Neural progenitor cell (in vitro differentiated cells): ENCODE measurements at regions not wholly inside any gene's neighbourhood (a gene's known extent, or its start where the extent isn't known, plus 50 kb on each side); places are given as distances from the start of the nearest gene placed in this dataset.

Experiments used
- DNase-seq: peaks from one replicate; pipeline ENCODE4 v3.0.0-alpha.2; 2016; ENCODE audit warnings: low spot score
- H2AFZ ChIP-seq: fragments of 200-600 bp; sonication (generic); replicated peaks from 2 replicates; pipeline ENCODE4 v1.6.1; 2016; ENCODE audit warnings: antibody characterized with exemption
- H3F3A ChIP-seq: fragments of 200-600 bp; sonication (generic); 2 replicates; pipeline ENCODE4 v1.6.1; 2016; ENCODE audit warnings: antibody characterized with exemption, low read depth
- H3K27ac ChIP-seq: fragments of 200-600 bp; sonication (generic); 2 replicates; pipeline ENCODE4 v1.5.1; 2016; ENCODE audit warnings: mild to moderate bottlenecking
- H3K27me3 ChIP-seq: fragments of 200-600 bp; sonication (generic); 2 replicates; pipeline ENCODE4 v1.6.1; 2016; ENCODE audit warnings: mild to moderate bottlenecking, moderate library complexity
- H3K36me3 ChIP-seq: fragments of 200-600 bp; sonication (generic); 2 replicates; pipeline ENCODE4 v1.5.1; 2016
- H3K4me1 ChIP-seq: fragments of 200-600 bp; sonication (generic); 2 replicates; pipeline ENCODE4 v1.6.1; 2016; ENCODE audit warnings: mixed run types
- H3K4me2 ChIP-seq: fragments of 200-600 bp; sonication (generic); 2 replicates; pipeline ENCODE4 v1.6.1; 2016
- H3K4me3 ChIP-seq: fragments of 200-600 bp; sonication (generic); 2 replicates; pipeline ENCODE4 v1.5.1; 2016
- H3K79me2 ChIP-seq: fragments of 200-600 bp; sonication (generic); 2 replicates; pipeline ENCODE4 v1.6.1; 2016; ENCODE audit warnings: low read depth
- H3K9ac ChIP-seq: fragments of 200-600 bp; sonication (generic); 2 replicates; pipeline ENCODE4 v1.6.1; 2016
- H3K9me3 ChIP-seq: fragments of 200-600 bp; sonication (generic); 2 replicates; pipeline ENCODE4 v1.5.1; 2016; ENCODE audit warnings: low read depth
- H4K20me1 ChIP-seq: fragments of 200-600 bp; sonication (generic); 2 replicates; pipeline ENCODE4 v1.6.1; 2016; ENCODE audit warnings: low read depth
- H3K27ac Mint-ChIP-seq: 3 replicates; pipeline ENCODE4 v1.8.0; 2021; ENCODE audit warnings: mixed read lengths
- H3K27me3 Mint-ChIP-seq: 2 replicates; pipeline ENCODE4 v1.8.0; 2022; ENCODE audit warnings: low read depth, mild to moderate bottlenecking, inconsistent platforms, moderate library complexity, mixed read lengths; ENCODE audit not compliant: insufficient read depth
- H3K36me3 Mint-ChIP-seq: 3 replicates; pipeline ENCODE4 v1.8.0; 2021; ENCODE audit warnings: mixed read lengths
- H3K4me1 Mint-ChIP-seq: 3 replicates; pipeline ENCODE4 v1.8.0; 2021; ENCODE audit warnings: mixed read lengths
- H3K4me3 Mint-ChIP-seq: 3 replicates; pipeline ENCODE4 v1.8.0; 2021; ENCODE audit warnings: mild to moderate bottlenecking, moderate library complexity, mixed read lengths
- H3K9me3 Mint-ChIP-seq: 3 replicates; pipeline ENCODE4 v1.8.0; 2020; ENCODE audit warnings: mixed read lengths
- CTCF ChIP-seq: fragments of 200-600 bp; sonication (generic); IDR thresholded peaks from 2 replicates; pipeline ENCODE4 v1.5.1; 2017; ENCODE audit warnings: antibody characterized with exemption, mild to moderate bottlenecking
- EZH2 ChIP-seq: fragments of 200-600 bp; sonication (generic); IDR thresholded peaks from 2 replicates; pipeline ENCODE4 v1.6.1; 2017; ENCODE audit warnings: antibody characterized with exemption, mild to moderate bottlenecking, moderate library complexity
- EZH2phosphoT487 ChIP-seq: fragments of 200-600 bp; sonication (generic); IDR thresholded peaks from 2 replicates; pipeline ENCODE4 v1.6.1; 2017; ENCODE audit warnings: antibody characterized with exemption

- H3K36me3 Mint-ChIP-seq: no peaks in the 10 kb centered on the region
- H3K27ac ChIP-seq: no peak overlapping the region
- DNase-seq: no peak
- no peaks in the 10 kb centered on the region for H3K27me3 ChIP-seq
- H3K36me3 ChIP-seq: no peaks in the 10 kb centered on the region
- H3K4me1 Mint-ChIP-seq: peaks cover 26% of the 10 kb centered on the region
- no peak overlapping the region for H2AFZ ChIP-seq
- H3K9me3 Mint-ChIP-seq: peaks cover 5% of the 10 kb centered on the region
- H3K27ac Mint-ChIP-seq: peak overlapping the region; percentile 87
- no peaks in the 10 kb centered on the region for H4K20me1 ChIP-seq
- H3F3A ChIP-seq: no peaks in the 10 kb centered on the region
- H3K9ac ChIP-seq: no peak overlapping the region
- no peak overlapping the region for H3K4me2 ChIP-seq
- TF ChIP-seq EZH2phosphoT487 (no peak), EZH2 (no peak), CTCF (no peak)
- H3K27me3 Mint-ChIP-seq: peaks cover 25% of the 10 kb centered on the region
- no peak overlapping the region for H3K4me3 ChIP-seq
- H3K79me2 ChIP-seq: no peaks in the 10 kb centered on the region
- H3K9me3 ChIP-seq: no peaks in the 10 kb centered on the region
- H3K4me1 ChIP-seq: peaks cover 5% of the 10 kb centered on the region
- H3K4me3 Mint-ChIP-seq: peak overlapping the region; percentile 53
Measured at GRCh38 chr6:169906688-169907418, 155.4 kb downstream of the ERMARD start.

- TF ChIP-seq EZH2 (no peak), EZH2phosphoT487 (no peak), CTCF (no peak)
- no peaks in the 10 kb centered on the region for H4K20me1 ChIP-seq
- H3K36me3 ChIP-seq: no peaks in the 10 kb centered on the region
- H3K27ac ChIP-seq: no peak overlapping the region
- H3K9ac ChIP-seq: no peak overlapping the region
- peak; percentile 32 for DNase-seq
- no peaks in the 10 kb centered on the region for H3K27me3 ChIP-seq
- H3F3A ChIP-seq: no peaks in the 10 kb centered on the region
- Mint-ChIP-seq H3K27ac (peak overlapping the region; percentile 57), H3K9me3 (peaks cover 5% of the 10 kb centered on the region), H3K27me3 (peaks cover 25% of the 10 kb centered on the region), H3K4me1 (peaks cover 26% of the 10 kb centered on the region), H3K4me3 (no peak overlapping the region), H3K36me3 (no peaks in the 10 kb centered on the region)
- no peaks in the 10 kb centered on the region for H3K9me3 ChIP-seq
- H3K4me3 ChIP-seq: no peak overlapping the region
- H3K4me1 ChIP-seq: peaks cover 5% of the 10 kb centered on the region
- no peak overlapping the region for H3K4me2 ChIP-seq
- H2AFZ ChIP-seq: no peak overlapping the region
- H3K79me2 ChIP-seq: no peaks in the 10 kb centered on the region
Measured at GRCh38 chr6:169906004-169906687, 154.7 kb downstream of the ERMARD start.

- no peak overlapping the region for H3K4me2 ChIP-seq
- no peaks in the 10 kb centered on the region for H3K36me3 ChIP-seq
- no peak overlapping the region for H3K4me3 Mint-ChIP-seq
- H3K27me3 ChIP-seq: no peaks in the 10 kb centered on the region
- H3K9me3 Mint-ChIP-seq: peaks cover 5% of the 10 kb centered on the region
- no peak overlapping the region for H3K4me3 ChIP-seq
- no peaks in the 10 kb centered on the region for H3K79me2 ChIP-seq
- H2AFZ ChIP-seq: no peak overlapping the region
- no peak overlapping the region for H3K9ac ChIP-seq
- no peaks in the 10 kb centered on the region for H3K9me3 ChIP-seq
- TF ChIP-seq EZH2 (no peak), CTCF (no peak), EZH2phosphoT487 (no peak)
- peaks cover 26% of the 10 kb centered on the region for H3K4me1 Mint-ChIP-seq
- H3K36me3 Mint-ChIP-seq: no peaks in the 10 kb centered on the region
- H3F3A ChIP-seq: no peaks in the 10 kb centered on the region
- H4K20me1 ChIP-seq: no peaks in the 10 kb centered on the region
- H3K27ac ChIP-seq: no peak overlapping the region
- H3K4me1 ChIP-seq: peaks cover 5% of the 10 kb centered on the region
- peaks cover 25% of the 10 kb centered on the region for H3K27me3 Mint-ChIP-seq
- no peak overlapping the region for H3K27ac Mint-ChIP-seq
- DNase-seq: no peak
Measured at GRCh38 chr6:169905041-169905807, 153.8 kb downstream of the ERMARD start.
